Loucy (cell line): ENCODE measurements at regions not wholly inside any gene's neighbourhood (a gene's known extent, or its start where the extent isn't known, plus 50 kb on each side); places are given as distances from the start of the nearest gene placed in this dataset.

Source experiments
- H2AFZ ChIP-seq: fragments of 200-600 bp; sonication (generic); 2 replicates; pipeline ENCODE4 v1.6.0; 2016; ENCODE audit warnings: antibody characterized with exemption, mild to moderate bottlenecking, low read length, moderate library complexity
- H3F3A ChIP-seq: fragments of 200-600 bp; 2 replicates; pipeline ENCODE4 v1.6.0; 2016; ENCODE audit warnings: antibody characterized with exemption, low read depth, mild to moderate bottlenecking
- H3K27me3 ChIP-seq: fragments of 200-600 bp; sonication (generic); 2 replicates; pipeline ENCODE4 v1.6.1; 2014; ENCODE audit warnings: low read length, mild to moderate bottlenecking; ENCODE audit not compliant: insufficient read depth, poor library complexity, severe bottlenecking
- H3K36me3 ChIP-seq: fragments of 200-600 bp; sonication (generic); 2 replicates; pipeline ENCODE4 v1.6.1; 2016; ENCODE audit warnings: low read length; ENCODE audit not compliant: insufficient read depth
- H3K4me1 ChIP-seq: fragments of 200-600 bp; sonication (generic); 2 replicates; pipeline ENCODE4 v1.5.1; 2014; ENCODE audit warnings: low read length, mild to moderate bottlenecking; ENCODE audit not compliant: insufficient read depth, poor library complexity, severe bottlenecking
- H3K4me2 ChIP-seq: fragments of 200-600 bp; sonication (generic); 2 replicates; pipeline ENCODE4 v1.6.0; 2014; ENCODE audit warnings: antibody characterized with exemption, low read length, low read depth, mild to moderate bottlenecking; ENCODE audit not compliant: poor library complexity, severe bottlenecking
- H3K4me3 ChIP-seq: fragments of 200-600 bp; sonication (generic); 2 replicates; pipeline ENCODE4 v1.5.1; 2014; ENCODE audit warnings: low read length, mild to moderate bottlenecking, mixed read lengths; ENCODE audit not compliant: poor library complexity, severe bottlenecking
- H3K79me2 ChIP-seq: fragments of 200-600 bp; sonication (generic); 2 replicates; pipeline ENCODE4 v1.6.1; 2014; ENCODE audit warnings: low read length; ENCODE audit not compliant: insufficient read depth
- H3K9ac ChIP-seq: fragments of 200-600 bp; sonication (generic); 2 replicates; pipeline ENCODE4 v1.6.0; 2014; ENCODE audit warnings: mild to moderate bottlenecking, low read depth, low read length, moderate library complexity; ENCODE audit not compliant: poor library complexity, severe bottlenecking
- H3K9me2 ChIP-seq: fragments of 200-600 bp; sonication (generic); replicated peaks from 2 replicates; pipeline ENCODE4 v1.6.1; 2016; ENCODE audit warnings: low read depth, low read length, mixed read lengths
- H3K9me3 ChIP-seq: fragments of 200-600 bp; sonication (generic); 2 replicates; pipeline ENCODE4 v1.6.1; 2014; ENCODE audit warnings: mild to moderate bottlenecking, antibody characterized with exemption, low read length, low read depth; ENCODE audit not compliant: insufficient read depth
- H4K20me1 ChIP-seq: fragments of 200-600 bp; sonication (generic); 2 replicates; pipeline ENCODE4 v1.6.0; 2014; ENCODE audit warnings: antibody characterized with exemption, low read length, mild to moderate bottlenecking; ENCODE audit not compliant: insufficient read depth, poor library complexity, severe bottlenecking
- EZH2phosphoT487 ChIP-seq: fragments of 200-600 bp; IDR thresholded peaks from 2 replicates; pipeline ENCODE4 v1.6.1; 2018; ENCODE audit warnings: antibody characterized with exemption, mild to moderate bottlenecking, moderate library complexity, borderline replicate concordance
- TF ChIP-seq, protein P1 (sequence below): fragments of 200-600 bp; sonication (generic); conservative IDR thresholded peaks from 2 replicates; pipeline ENCODE4 v1.5.1; 2014; ENCODE audit warnings: mild to moderate bottlenecking, antibody characterized with exemption, low read length

DNA sequence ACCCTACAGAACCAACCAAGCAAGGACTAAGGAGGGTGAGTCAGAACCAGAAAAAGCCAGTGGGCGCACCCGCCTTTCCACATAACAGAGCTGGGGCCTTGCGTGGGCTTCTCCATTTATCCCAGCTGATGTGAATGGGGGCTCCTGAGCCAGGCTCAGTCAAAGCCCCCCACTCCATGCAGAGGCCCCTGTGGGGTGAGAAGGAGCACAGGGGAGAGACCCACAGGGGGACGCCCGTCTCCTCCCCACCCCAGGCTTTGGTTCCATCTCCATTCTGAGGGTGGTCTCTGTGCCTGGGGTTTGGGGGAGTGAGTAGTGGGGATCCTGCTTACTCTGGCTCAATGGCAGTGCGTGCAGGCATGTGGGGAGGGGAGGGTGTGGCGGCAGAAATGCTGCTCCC lies 210.1 kb upstream of the TNRC6C start:
- Histone ChIP-seq H3K79me2 (no peaks in the 10 kb centered on the region), H3K4me3 (no peak overlapping the region), H3K9me2 (no peaks in the 10 kb centered on the region), H2AFZ (no peak overlapping the region), H3K9me3 (no peaks in the 10 kb centered on the region), H3F3A (no peaks in the 10 kb centered on the region), H3K9ac (no peak overlapping the region), H3K4me1 (no peaks in the 10 kb centered on the region), H3K27me3 (no peaks in the 10 kb centered on the region), H4K20me1 (no peaks in the 10 kb centered on the region), H3K36me3 (no peaks in the 10 kb centered on the region), H3K4me2 (no peak overlapping the region)
- TF ChIP-seq EZH2phosphoT487: no peak
- TF ChIP-seq, protein P1, sequence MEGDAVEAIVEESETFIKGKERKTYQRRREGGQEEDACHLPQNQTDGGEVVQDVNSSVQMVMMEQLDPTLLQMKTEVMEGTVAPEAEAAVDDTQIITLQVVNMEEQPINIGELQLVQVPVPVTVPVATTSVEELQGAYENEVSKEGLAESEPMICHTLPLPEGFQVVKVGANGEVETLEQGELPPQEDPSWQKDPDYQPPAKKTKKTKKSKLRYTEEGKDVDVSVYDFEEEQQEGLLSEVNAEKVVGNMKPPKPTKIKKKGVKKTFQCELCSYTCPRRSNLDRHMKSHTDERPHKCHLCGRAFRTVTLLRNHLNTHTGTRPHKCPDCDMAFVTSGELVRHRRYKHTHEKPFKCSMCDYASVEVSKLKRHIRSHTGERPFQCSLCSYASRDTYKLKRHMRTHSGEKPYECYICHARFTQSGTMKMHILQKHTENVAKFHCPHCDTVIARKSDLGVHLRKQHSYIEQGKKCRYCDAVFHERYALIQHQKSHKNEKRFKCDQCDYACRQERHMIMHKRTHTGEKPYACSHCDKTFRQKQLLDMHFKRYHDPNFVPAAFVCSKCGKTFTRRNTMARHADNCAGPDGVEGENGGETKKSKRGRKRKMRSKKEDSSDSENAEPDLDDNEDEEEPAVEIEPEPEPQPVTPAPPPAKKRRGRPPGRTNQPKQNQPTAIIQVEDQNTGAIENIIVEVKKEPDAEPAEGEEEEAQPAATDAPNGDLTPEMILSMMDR: no peak

DNA sequence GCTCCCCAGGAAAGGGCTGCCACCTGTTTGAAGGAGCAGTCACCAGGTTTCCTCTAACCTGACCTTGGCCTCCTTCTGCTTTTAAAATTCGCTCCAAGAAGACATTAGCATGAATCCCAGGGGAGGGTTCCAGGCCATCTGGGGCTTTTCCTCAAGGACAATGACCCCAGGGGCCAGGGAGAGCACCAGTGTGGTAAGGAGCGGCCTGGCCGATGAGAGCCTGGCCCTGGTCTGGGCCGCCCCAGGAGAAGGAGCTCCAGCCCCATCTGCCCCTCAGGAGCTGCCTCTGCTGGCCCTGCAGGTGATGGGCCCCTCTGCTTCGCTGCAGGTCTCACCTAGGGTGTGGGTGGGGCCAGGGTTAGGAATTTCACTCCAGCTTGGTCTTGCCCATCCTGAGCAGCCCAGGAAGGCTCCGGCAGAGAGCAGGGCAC lies 209.2 kb upstream of the TNRC6C start:
- Histone ChIP-seq H3K9ac (no peak overlapping the region), H4K20me1 (no peaks in the 10 kb centered on the region), H3K4me3 (no peak overlapping the region), H3K4me2 (no peak overlapping the region), H3F3A (no peaks in the 10 kb centered on the region), H3K27me3 (no peaks in the 10 kb centered on the region), H3K79me2 (no peaks in the 10 kb centered on the region), H3K9me3 (no peaks in the 10 kb centered on the region), H3K9me2 (no peaks in the 10 kb centered on the region), H2AFZ (no peak overlapping the region), H3K36me3 (no peaks in the 10 kb centered on the region), H3K4me1 (no peaks in the 10 kb centered on the region)
- TF ChIP-seq, protein P1: no peak
- TF ChIP-seq EZH2phosphoT487: no peak

DNA sequence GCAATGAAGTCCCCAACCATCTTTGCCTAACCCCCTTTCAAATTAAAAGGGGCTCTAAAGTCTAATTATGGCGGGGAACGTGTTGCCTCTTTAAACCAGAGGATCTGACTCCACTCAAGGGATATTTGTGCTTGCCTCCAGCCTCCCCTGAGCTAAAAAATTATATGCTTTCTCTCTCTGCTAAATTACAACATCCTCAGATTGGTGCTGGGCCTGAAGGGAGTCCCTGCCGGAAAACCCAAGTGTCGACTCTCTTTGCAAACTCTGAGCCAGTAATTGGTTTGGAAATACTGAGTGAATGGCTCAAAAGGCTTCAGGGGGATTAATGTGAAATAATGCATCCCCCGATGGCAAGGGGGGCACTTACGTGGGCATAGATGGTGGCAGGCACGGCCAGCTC lies 208.5 kb upstream of the TNRC6C start:
- H3K36me3 ChIP-seq: no peaks in the 10 kb centered on the region
- H3K4me2 ChIP-seq: no peak overlapping the region
- H3K4me1 ChIP-seq: no peaks in the 10 kb centered on the region
- H3K79me2 ChIP-seq: no peaks in the 10 kb centered on the region
- H3K9ac ChIP-seq: no peak overlapping the region
- no peak overlapping the region for H3K4me3 ChIP-seq
- no peaks in the 10 kb centered on the region for H4K20me1 ChIP-seq
- H3K9me3 ChIP-seq: no peaks in the 10 kb centered on the region
- H3F3A ChIP-seq: no peaks in the 10 kb centered on the region
- no peak for TF ChIP-seq EZH2phosphoT487
- TF ChIP-seq, protein P1: no peak
- no peak overlapping the region for H2AFZ ChIP-seq
- H3K9me2 ChIP-seq: no peaks in the 10 kb centered on the region
- no peaks in the 10 kb centered on the region for H3K27me3 ChIP-seq
